ENCODE measurements at regions not wholly inside any gene's neighbourhood (a gene's known extent, or its start where the extent isn't known, plus 50 kb on each side); places are given as distances from the start of the nearest gene placed in this dataset.
"Not testable (repeated sequence)": the region's sequence is repeated elsewhere in the genome, so short reads cannot be mapped to it uniquely, and the experiment has no call there.

GRCh38 chr5:91306497-91306896 lies 76.6 kb downstream of the ARRDC3 start:
- Histone ChIP-seq H4K20me1 (ENCODE audit: insufficient read depth) (no peaks in the 10 kb centered on the region), H3K4me3 (ENCODE audit: low read length) (no peak overlapping the region), H2AFZ (ENCODE audit: low read depth, low read length) (no peak overlapping the region), H3F3A (ENCODE audit: insufficient read depth, low read length, poor library complexity, severe bottlenecking) (no peaks in the 10 kb centered on the region), H3K27ac (ENCODE audit: low read length) (no peak overlapping the region), H3K4me2 (ENCODE audit: low read length) (no peak overlapping the region), H3K79me2 (replicated peaks; ENCODE audit: insufficient read depth, low read length) (no peaks in the 10 kb centered on the region), H3K9ac (ENCODE audit: low read length) (no peak overlapping the region), H3K27me3 (ENCODE audit: insufficient read depth, low read depth, low read length) (no peaks in the 10 kb centered on the region), H3K36me3 (ENCODE audit: insufficient read depth, low read length) (no peaks in the 10 kb centered on the region), H3K9me2 (ENCODE audit: insufficient read depth, low read length) (no peaks in the 10 kb centered on the region), H3K9me3 (ENCODE audit: low read length) (no peaks in the 10 kb centered on the region)
- no peak for TF ChIP-seq REST (IDR thresholded peaks at IDR 0.05; ENCODE audit: borderline replicate concordance)
- no peak for TF ChIP-seq MXI1 (conservative IDR thresholded peaks at IDR 0.05; ENCODE audit: poor library complexity, severe bottlenecking)
- TF ChIP-seq POLR2AphosphoS5 (IDR thresholded peaks at IDR 0.05) = no peak
- TF ChIP-seq SMC3 (conservative IDR thresholded peaks at IDR 0.05; ENCODE audit: poor library complexity) = no peak
- TF ChIP-seq EZH2 (IDR thresholded peaks at IDR 0.05; ENCODE audit: borderline replicate concordance, insufficient read depth, low read length, poor library complexity, severe bottlenecking) = no peak
- TF ChIP-seq EP300 (conservative IDR thresholded peaks at IDR 0.05; ENCODE audit: poor library complexity, severe bottlenecking) = no peak
- TF ChIP-seq CTCF (IDR thresholded peaks at IDR 0.05; ENCODE audit: poor library complexity, severe bottlenecking) = no peak

- H3K9me2 ChIP-seq (ENCODE audit: insufficient read depth, low read length) = no peaks in the 10 kb centered on the region
- no peaks in the 10 kb centered on the region for H3K79me2 ChIP-seq (replicated peaks; ENCODE audit: insufficient read depth, low read length)
- no peak overlapping the region for H3K4me2 ChIP-seq (ENCODE audit: low read length)
- H3K9me3 ChIP-seq (ENCODE audit: low read length) = no peaks in the 10 kb centered on the region
- no peak overlapping the region for H2AFZ ChIP-seq (ENCODE audit: low read depth, low read length)
- no peak overlapping the region for H3K4me3 ChIP-seq (ENCODE audit: low read length)
- H4K20me1 ChIP-seq (ENCODE audit: insufficient read depth) = no peaks in the 10 kb centered on the region
- H3K27ac ChIP-seq (ENCODE audit: low read length) = no peak overlapping the region
- TF ChIP-seq REST (IDR thresholded peaks at IDR 0.05; ENCODE audit: borderline replicate concordance) (no peak), EZH2 (IDR thresholded peaks at IDR 0.05; ENCODE audit: borderline replicate concordance, insufficient read depth, low read length, poor library complexity, severe bottlenecking) (no peak), RAD21 (conservative IDR thresholded peaks at IDR 0.05) (no peak), MXI1 (conservative IDR thresholded peaks at IDR 0.05; ENCODE audit: poor library complexity, severe bottlenecking) (no peak), POLR2AphosphoS5 (IDR thresholded peaks at IDR 0.05) (no peak), TAF1 (IDR thresholded peaks at IDR 0.05; ENCODE audit: low read depth) (no peak), CTCF (IDR thresholded peaks at IDR 0.05; ENCODE audit: poor library complexity, severe bottlenecking) (no peak), EP300 (conservative IDR thresholded peaks at IDR 0.05; ENCODE audit: poor library complexity, severe bottlenecking) (no peak), SMC3 (conservative IDR thresholded peaks at IDR 0.05; ENCODE audit: poor library complexity) (no peak)
- H3K9ac ChIP-seq (ENCODE audit: low read length) = no peak overlapping the region
- no peaks in the 10 kb centered on the region for H3F3A ChIP-seq (ENCODE audit: insufficient read depth, low read length, poor library complexity, severe bottlenecking)
- no peaks in the 10 kb centered on the region for H3K27me3 ChIP-seq (ENCODE audit: insufficient read depth, low read depth, low read length)
- H3K36me3 ChIP-seq (ENCODE audit: insufficient read depth, low read length) = no peaks in the 10 kb centered on the region
Observed at GRCh38 chr5:91305640-91306039, 77.5 kb downstream of the ARRDC3 start.

GRCh38 chr5:91304015-91304414 lies 79.1 kb downstream of the ARRDC3 start:
- H3K4me3 ChIP-seq (ENCODE audit: low read length); H4K20me1 ChIP-seq (ENCODE audit: insufficient read depth); H2AFZ ChIP-seq (ENCODE audit: low read depth, low read length); H3F3A ChIP-seq (ENCODE audit: insufficient read depth, low read length, poor library complexity, severe bottlenecking); H3K4me2 ChIP-seq (ENCODE audit: low read length); H3K27ac ChIP-seq (ENCODE audit: low read length); H3K9me2 ChIP-seq (ENCODE audit: insufficient read depth, low read length); H3K79me2 ChIP-seq (replicated peaks; ENCODE audit: insufficient read depth, low read length); H3K9ac ChIP-seq (ENCODE audit: low read length); H3K9me3 ChIP-seq (ENCODE audit: low read length); H3K36me3 ChIP-seq (ENCODE audit: insufficient read depth, low read length); H3K27me3 ChIP-seq (ENCODE audit: insufficient read depth, low read depth, low read length): not testable (repeated sequence)
